ENCODE measurements at regions not wholly inside any gene's neighbourhood (a gene's known extent, or its start where the extent isn't known, plus 50 kb on each side); places are given as distances from the start of the nearest gene placed in this dataset.

DNA sequence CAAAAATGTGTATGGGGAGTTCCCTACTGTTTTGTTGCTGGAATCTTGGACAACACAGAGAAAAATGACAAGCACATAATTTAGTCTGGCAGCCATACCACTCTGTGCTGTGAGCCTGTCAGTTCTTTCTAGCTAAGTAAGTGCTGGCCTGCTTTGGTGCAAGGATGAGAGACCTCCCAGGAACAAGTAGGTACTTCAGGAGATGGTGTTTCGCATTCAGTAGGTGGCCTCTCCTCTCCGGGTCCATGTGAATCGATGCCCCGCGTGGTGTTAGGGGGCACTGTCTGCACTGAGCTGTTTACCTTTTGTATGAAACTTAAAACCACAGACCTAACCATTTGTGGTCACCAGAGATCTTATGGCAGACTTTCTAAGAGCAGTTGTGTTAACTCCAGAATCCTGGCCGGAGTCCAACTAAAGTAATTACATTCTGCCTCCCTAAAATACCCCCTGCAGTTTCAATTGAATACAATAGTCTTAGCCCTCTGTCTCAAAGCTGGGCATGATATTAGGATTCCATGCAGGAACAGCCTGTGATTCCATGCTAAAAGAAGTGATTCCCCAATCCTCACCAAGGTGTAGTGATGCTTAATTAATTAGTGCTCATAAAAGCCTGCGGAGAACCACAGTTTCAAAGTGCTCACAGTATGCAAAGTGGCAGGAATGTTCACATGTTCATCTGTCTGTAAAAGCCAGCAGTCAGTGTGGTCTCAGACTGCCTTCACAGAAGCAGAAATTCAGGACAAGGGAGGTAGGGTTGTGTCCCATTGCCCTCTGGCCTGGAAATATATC lies 64.2 kb downstream of the LLPH start:
- Histone ChIP-seq H3K4me1 (ENCODE audit: control insufficient read depth, insufficient read depth, low read length) (peaks cover 19% of the 10 kb centered on the region), H3K9ac (ENCODE audit: extremely low read depth, low read length, poor library complexity, severe bottlenecking) (no peak overlapping the region), H3K4me3 (ENCODE audit: low read length) (no peak overlapping the region), H3K9me3 (ENCODE audit: control insufficient read depth, low read length) (no peaks in the 10 kb centered on the region), H3K27me3 (ENCODE audit: control insufficient read depth, insufficient read depth, low read length, poor library complexity, severe bottlenecking) (no peaks in the 10 kb centered on the region), H3K36me3 (ENCODE audit: control insufficient read depth, insufficient read depth, low read length) (no peaks in the 10 kb centered on the region), H3K27ac (ENCODE audit: low read depth, low read length) (peak overlapping the region; percentile 47)
- Mint-ChIP-seq H3K36me3 (ENCODE audit: low read depth) (no peaks in the 10 kb centered on the region), H3K9me3 (no peaks in the 10 kb centered on the region), H3K4me3 (no peak overlapping the region), H3K4me1 (peaks cover 42% of the 10 kb centered on the region), H3K27ac (no peak overlapping the region), H3K27me3 (ENCODE audit: insufficient read depth) (no peaks in the 10 kb centered on the region)
- WGBS, 2 experiments (ENCODE audit: insufficient coverage in 1 of 2, insufficient read length in 1 of 2), result 72 to 88% methylated on average over 3 to 7 of the region's 7 CpGs
- TF ChIP-seq, protein P1, sequence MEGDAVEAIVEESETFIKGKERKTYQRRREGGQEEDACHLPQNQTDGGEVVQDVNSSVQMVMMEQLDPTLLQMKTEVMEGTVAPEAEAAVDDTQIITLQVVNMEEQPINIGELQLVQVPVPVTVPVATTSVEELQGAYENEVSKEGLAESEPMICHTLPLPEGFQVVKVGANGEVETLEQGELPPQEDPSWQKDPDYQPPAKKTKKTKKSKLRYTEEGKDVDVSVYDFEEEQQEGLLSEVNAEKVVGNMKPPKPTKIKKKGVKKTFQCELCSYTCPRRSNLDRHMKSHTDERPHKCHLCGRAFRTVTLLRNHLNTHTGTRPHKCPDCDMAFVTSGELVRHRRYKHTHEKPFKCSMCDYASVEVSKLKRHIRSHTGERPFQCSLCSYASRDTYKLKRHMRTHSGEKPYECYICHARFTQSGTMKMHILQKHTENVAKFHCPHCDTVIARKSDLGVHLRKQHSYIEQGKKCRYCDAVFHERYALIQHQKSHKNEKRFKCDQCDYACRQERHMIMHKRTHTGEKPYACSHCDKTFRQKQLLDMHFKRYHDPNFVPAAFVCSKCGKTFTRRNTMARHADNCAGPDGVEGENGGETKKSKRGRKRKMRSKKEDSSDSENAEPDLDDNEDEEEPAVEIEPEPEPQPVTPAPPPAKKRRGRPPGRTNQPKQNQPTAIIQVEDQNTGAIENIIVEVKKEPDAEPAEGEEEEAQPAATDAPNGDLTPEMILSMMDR (conservative IDR thresholded peaks at IDR 0.05), result peak; percentile 33
- peak; percentile 60 for DNase-seq

DNA sequence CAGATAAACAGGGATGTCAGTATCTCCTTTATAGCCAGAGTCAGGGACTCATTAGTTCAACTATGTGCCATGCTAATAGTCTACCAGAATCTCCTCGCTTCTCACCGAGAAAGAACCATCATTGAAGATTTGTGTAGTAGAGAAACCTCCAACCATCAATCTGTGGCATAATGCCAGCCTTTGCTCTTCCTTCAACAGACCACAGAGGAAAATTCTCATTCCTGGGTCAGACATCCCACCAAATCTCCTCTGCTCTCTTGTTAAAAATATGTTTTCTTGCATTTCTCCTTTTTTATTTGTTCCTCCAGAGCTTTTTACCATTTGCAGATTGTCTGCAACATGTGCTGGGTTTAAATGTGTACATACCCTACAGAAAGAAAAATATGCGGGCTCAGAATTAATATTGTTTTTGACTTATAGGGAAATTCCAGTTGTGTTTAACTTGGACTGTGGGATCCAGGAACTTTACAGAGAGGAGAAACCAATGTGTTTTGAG lies 64.9 kb downstream of the LLPH start:
- Histone ChIP-seq H3K27ac (ENCODE audit: low read depth, low read length) (no peak overlapping the region), H3K9me3 (ENCODE audit: control insufficient read depth, low read length) (no peaks in the 10 kb centered on the region), H3K4me3 (ENCODE audit: low read length) (no peak overlapping the region), H3K9ac (ENCODE audit: extremely low read depth, low read length, poor library complexity, severe bottlenecking) (no peak overlapping the region), H3K36me3 (ENCODE audit: control insufficient read depth, insufficient read depth, low read length) (no peaks in the 10 kb centered on the region), H3K27me3 (ENCODE audit: control insufficient read depth, insufficient read depth, low read length, poor library complexity, severe bottlenecking) (no peaks in the 10 kb centered on the region), H3K4me1 (ENCODE audit: control insufficient read depth, insufficient read depth, low read length) (peaks cover 22% of the 10 kb centered on the region)
- no peaks in the 10 kb centered on the region for H3K27me3 Mint-ChIP-seq (ENCODE audit: insufficient read depth)
- no peak for DNase-seq
- H3K9me3 Mint-ChIP-seq, result no peaks in the 10 kb centered on the region
- H3K4me1 Mint-ChIP-seq, result peaks cover 45% of the 10 kb centered on the region
- H3K36me3 Mint-ChIP-seq (ENCODE audit: low read depth), result no peaks in the 10 kb centered on the region
- H3K4me3 Mint-ChIP-seq, result no peak overlapping the region
- TF ChIP-seq, protein P1 (conservative IDR thresholded peaks at IDR 0.05), result no peak
- no peak overlapping the region for H3K27ac Mint-ChIP-seq
- WGBS, 2 experiments (ENCODE audit: insufficient coverage in 1 of 2, insufficient read length in 1 of 2), result 80 to 100% methylated on average over 1 to 3 of the region's 3 CpGs

DNA sequence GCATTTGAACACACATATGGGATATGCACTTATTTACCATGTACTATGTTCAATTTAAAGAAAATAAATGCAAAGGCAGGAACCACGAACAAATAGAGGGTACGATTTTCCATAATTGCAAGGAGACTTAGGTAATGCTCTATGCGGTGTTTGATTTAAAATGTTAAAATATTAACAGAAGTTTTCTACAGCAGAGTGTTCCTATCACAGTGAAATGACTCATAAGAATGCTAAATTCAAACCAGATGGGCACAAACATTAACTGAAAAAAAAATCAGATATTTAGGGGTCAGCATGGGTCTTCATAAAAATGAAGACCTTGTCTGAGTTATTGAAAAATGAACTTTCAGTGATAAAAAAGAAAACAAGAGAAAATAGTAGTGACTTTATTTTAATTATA lies 65.4 kb downstream of the LLPH start:
- Mint-ChIP-seq H3K27me3 (ENCODE audit: insufficient read depth) (no peaks in the 10 kb centered on the region), H3K4me1 (peaks cover 50% of the 10 kb centered on the region), H3K9me3 (no peaks in the 10 kb centered on the region), H3K4me3 (no peak overlapping the region), H3K36me3 (ENCODE audit: low read depth) (no peaks in the 10 kb centered on the region), H3K27ac (no peak overlapping the region)
- no peaks in the 10 kb centered on the region for H3K36me3 ChIP-seq (ENCODE audit: control insufficient read depth, insufficient read depth, low read length)
- no peaks in the 10 kb centered on the region for H3K9me3 ChIP-seq (ENCODE audit: control insufficient read depth, low read length)
- WGBS, 2 experiments (ENCODE audit: insufficient coverage in 1 of 2, insufficient read length in 1 of 2), result 91 to 100% methylated on average over 2 to 3 of the region's 3 CpGs
- no peak overlapping the region for H3K4me3 ChIP-seq (ENCODE audit: low read length)
- H3K27me3 ChIP-seq (ENCODE audit: control insufficient read depth, insufficient read depth, low read length, poor library complexity, severe bottlenecking), result no peaks in the 10 kb centered on the region
- no peak overlapping the region for H3K27ac ChIP-seq (ENCODE audit: low read depth, low read length)
- TF ChIP-seq, protein P1 (conservative IDR thresholded peaks at IDR 0.05), result no peak
- DNase-seq, result no peak
- H3K4me1 ChIP-seq (ENCODE audit: control insufficient read depth, insufficient read depth, low read length), result peaks cover 26% of the 10 kb centered on the region
- no peak overlapping the region for H3K9ac ChIP-seq (ENCODE audit: extremely low read depth, low read length, poor library complexity, severe bottlenecking)

All from endodermal cell (in vitro differentiated cells).